A673 (cell line): ENCODE measurements at regions not wholly inside any gene's neighbourhood (a gene's known extent, or its start where the extent isn't known, plus 50 kb on each side); places are given as distances from the start of the nearest gene placed in this dataset.

ENCODE experiments used
- EZH2 ChIP-seq: fragments of 200-600 bp; sonication (generic); IDR thresholded peaks from 2 replicates; pipeline ENCODE4 v1.6.1; 2017; ENCODE audit warnings: borderline replicate concordance, low read depth, mild to moderate bottlenecking, mixed read lengths, antibody characterized with exemption, low read length; ENCODE audit not compliant: poor library complexity, severe bottlenecking
- TF ChIP-seq, protein P1 (sequence below): fragments of 300-800, 200-600 bp; sonication (generic); conservative IDR thresholded peaks from 2 replicates; pipeline ENCODE4 v1.5.1; 2017; ENCODE audit warnings: low read depth, mild to moderate bottlenecking, antibody characterized with exemption, low read length, moderate library complexity, mixed read lengths

DNA sequence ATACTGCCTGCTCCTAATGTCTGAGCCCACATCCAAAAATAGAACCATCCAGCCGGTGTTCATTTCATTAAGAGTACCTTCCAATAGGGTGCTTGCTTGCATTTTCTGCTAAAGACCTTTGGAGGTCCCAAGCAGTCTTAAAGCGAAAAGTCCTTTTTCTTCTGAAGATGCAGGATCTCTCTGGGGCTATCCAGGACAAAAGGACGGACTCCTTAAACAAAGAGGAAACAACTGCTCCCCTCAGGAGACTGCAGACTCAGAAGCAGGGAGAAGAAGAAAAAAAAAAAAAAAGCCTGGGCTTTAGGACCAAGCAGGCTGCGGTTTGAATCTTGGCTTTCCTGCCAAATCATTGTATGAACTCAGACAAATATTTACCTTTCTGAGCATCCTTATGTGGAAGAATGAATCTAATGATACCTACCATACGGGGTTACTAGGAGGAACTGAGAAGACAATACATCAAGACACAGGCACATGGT is 204.0 kb downstream of the PLPP3 start:
- TF ChIP-seq, protein P1, sequence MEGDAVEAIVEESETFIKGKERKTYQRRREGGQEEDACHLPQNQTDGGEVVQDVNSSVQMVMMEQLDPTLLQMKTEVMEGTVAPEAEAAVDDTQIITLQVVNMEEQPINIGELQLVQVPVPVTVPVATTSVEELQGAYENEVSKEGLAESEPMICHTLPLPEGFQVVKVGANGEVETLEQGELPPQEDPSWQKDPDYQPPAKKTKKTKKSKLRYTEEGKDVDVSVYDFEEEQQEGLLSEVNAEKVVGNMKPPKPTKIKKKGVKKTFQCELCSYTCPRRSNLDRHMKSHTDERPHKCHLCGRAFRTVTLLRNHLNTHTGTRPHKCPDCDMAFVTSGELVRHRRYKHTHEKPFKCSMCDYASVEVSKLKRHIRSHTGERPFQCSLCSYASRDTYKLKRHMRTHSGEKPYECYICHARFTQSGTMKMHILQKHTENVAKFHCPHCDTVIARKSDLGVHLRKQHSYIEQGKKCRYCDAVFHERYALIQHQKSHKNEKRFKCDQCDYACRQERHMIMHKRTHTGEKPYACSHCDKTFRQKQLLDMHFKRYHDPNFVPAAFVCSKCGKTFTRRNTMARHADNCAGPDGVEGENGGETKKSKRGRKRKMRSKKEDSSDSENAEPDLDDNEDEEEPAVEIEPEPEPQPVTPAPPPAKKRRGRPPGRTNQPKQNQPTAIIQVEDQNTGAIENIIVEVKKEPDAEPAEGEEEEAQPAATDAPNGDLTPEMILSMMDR: no peak
- TF ChIP-seq EZH2: no peak
